DND-41 (cell line): ENCODE measurements at regions not wholly inside any gene's neighbourhood (a gene's known extent, or its start where the extent isn't known, plus 50 kb on each side); places are given as distances from the start of the nearest gene placed in this dataset.

Source experiments
- ATAC-seq: fragments of 200-7000 bp; cut with Tn5 transposase; 3 replicates; pipeline ENCODE4 v1.9.1; 2021; ENCODE audit warnings: low read depth; ENCODE audit not compliant: insufficient read depth
- DNase-seq: peaks from one replicate; pipeline ENCODE4 v3.0.0-alpha.2; 2020
- H2AFZ ChIP-seq: 2 replicates; pipeline ENCODE4 v1.6.0; 2012; ENCODE audit warnings: low read depth, low read length
- H3K27ac ChIP-seq: 2 replicates; pipeline ENCODE4 v1.5.1; 2012; ENCODE audit warnings: low read length, inconsistent platforms
- H3K27me3 ChIP-seq: fragments of 200-600 bp; sonication (generic); 2 replicates; pipeline ENCODE4 v1.6.0; 2012; ENCODE audit warnings: low read length, mild to moderate bottlenecking, inconsistent platforms; ENCODE audit not compliant: insufficient read depth, poor library complexity
- H3K36me3 ChIP-seq: 2 replicates; pipeline ENCODE4 v1.5.1; 2012; ENCODE audit warnings: low read length, inconsistent platforms; ENCODE audit not compliant: insufficient read depth
- H3K4me1 ChIP-seq: 2 replicates; pipeline ENCODE4 v1.5.1; 2012; ENCODE audit warnings: mild to moderate bottlenecking, low read length; ENCODE audit not compliant: insufficient read depth
- H3K4me2 ChIP-seq: 2 replicates; pipeline ENCODE4 v1.6.0; 2012; ENCODE audit warnings: mild to moderate bottlenecking, moderate library complexity, low read length, inconsistent platforms; ENCODE audit not compliant: insufficient read depth
- H3K4me3 ChIP-seq, 2 experiments: fragments of 200-600 bp in 1 of 2; shearing (Covaris generic) in 1 of 2; 2 replicates each; pipeline ENCODE4 v1.5.1; 2012 to 2016; ENCODE audit warnings: inconsistent platforms in 2 of 2, low read length in 2 of 2, mild to moderate bottlenecking in 2 of 2, low read depth in 1 of 2, moderate library complexity in 1 of 2
- H3K79me2 ChIP-seq: 2 replicates; pipeline ENCODE4 v1.6.0; 2012; ENCODE audit warnings: low read length, inconsistent platforms; ENCODE audit not compliant: insufficient read depth
- H3K9ac ChIP-seq: 2 replicates; pipeline ENCODE4 v1.6.0; 2012; ENCODE audit warnings: low read depth, mild to moderate bottlenecking, inconsistent platforms, low read length, moderate library complexity
- H3K9me3 ChIP-seq: 2 replicates; pipeline ENCODE4 v1.5.1; 2012; ENCODE audit warnings: low read length, moderate library complexity, mild to moderate bottlenecking, inconsistent platforms; ENCODE audit not compliant: insufficient read depth, severe bottlenecking
- H4K20me1 ChIP-seq: 2 replicates; pipeline ENCODE4 v1.6.0; 2012; ENCODE audit warnings: low read length; ENCODE audit not compliant: insufficient read depth
- CTCF ChIP-seq: IDR thresholded peaks from 2 replicates; pipeline ENCODE4 v1.5.1; 2012; ENCODE audit warnings: borderline replicate concordance, low read length, moderate library complexity, mild to moderate bottlenecking; ENCODE audit not compliant: poor library complexity, severe bottlenecking; ENCODE audit errors: extremely low read depth
- EZH2 ChIP-seq: IDR thresholded peaks from 3 replicates; pipeline ENCODE4 v1.6.1; 2012; ENCODE audit warnings: borderline replicate concordance, low read depth, mild to moderate bottlenecking, moderate library complexity, low read length, inconsistent platforms; ENCODE audit not compliant: severe bottlenecking

DNA sequence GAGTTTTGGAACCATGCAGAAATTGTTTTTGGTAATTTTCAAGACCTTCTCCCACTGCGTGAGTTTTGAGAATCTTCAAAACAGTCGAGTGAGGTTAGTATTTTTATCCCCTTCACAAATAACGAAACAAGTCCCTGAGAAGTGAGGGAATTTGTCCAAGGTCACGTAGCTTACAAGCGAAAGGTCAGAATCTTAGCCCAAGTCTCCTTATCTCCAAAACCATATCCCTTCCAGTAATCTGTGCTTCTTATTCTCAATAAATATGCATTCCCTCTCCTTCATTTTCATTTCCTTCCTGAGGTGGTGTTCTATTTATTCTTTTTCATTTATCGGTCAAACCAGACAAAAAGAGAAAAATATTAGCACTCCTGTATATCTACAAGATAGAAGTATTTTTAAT is 163.6 kb downstream of the MREG start:
- Histone ChIP-seq H2AFZ (no peak overlapping the region), H3K79me2 (no peaks in the 10 kb centered on the region), H3K4me1 (no peaks in the 10 kb centered on the region), H3K9me3 (peaks cover 3% of the 10 kb centered on the region), H4K20me1 (no peaks in the 10 kb centered on the region), H3K9ac (no peak overlapping the region), H3K4me2 (no peak overlapping the region), H3K27me3 (no peaks in the 10 kb centered on the region), H3K4me3 (no peak overlapping the region), H3K36me3 (no peaks in the 10 kb centered on the region), H3K27ac (no peak overlapping the region)
- ATAC-seq (no peak), DNase-seq (no peak)
- TF ChIP-seq CTCF (no peak), EZH2 (no peak)

DNA sequence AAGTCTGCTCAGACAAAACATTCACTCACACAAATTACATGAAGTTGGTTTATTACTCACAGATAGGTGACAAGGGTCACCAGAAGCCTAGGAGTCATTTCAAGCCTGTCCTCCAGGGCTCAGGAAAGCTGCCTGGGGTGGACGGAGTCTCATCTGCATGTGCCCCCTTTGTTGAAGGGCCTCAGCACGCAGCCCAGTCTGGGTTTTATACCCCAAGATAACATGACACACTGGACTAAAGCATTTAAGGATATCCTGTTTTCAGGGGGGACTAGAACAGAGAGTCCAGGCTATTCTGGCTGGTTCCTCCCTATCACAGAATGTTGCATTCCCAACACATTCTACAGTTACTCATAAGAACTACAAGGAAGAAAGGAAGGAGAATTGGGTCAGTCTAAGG is 164.7 kb downstream of the MREG start:
- Histone ChIP-seq H2AFZ (no peak overlapping the region), H3K9me3 (no peaks in the 10 kb centered on the region), H3K36me3 (no peaks in the 10 kb centered on the region), H3K27ac (no peak overlapping the region), H3K27me3 (no peaks in the 10 kb centered on the region), H3K4me1 (no peaks in the 10 kb centered on the region), H4K20me1 (no peaks in the 10 kb centered on the region), H3K4me2 (no peak overlapping the region), H3K4me3 (no peak overlapping the region), H3K9ac (no peak overlapping the region), H3K79me2 (no peaks in the 10 kb centered on the region)
- DNase-seq (no peak), ATAC-seq (no peak)
- TF ChIP-seq CTCF = no peak

DNA sequence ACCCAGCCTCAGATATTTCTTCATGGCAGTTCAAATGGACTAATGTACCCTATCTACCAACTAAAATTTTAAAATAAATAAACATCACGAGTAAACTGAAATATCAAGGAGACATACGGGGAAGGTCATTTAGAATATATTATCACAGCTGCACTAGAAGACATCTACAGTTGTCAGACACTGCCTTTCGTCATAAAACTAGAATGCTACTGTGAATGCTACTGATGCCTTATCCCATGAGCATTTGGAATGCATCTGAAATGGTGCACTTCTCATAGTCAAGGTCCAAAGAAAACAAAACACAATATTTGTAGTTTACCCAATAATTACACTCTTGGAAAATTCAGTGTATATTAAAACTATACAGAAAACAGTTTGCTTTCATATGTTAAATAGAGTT is 165.2 kb downstream of the MREG start:
- Histone ChIP-seq H3K4me1 (no peaks in the 10 kb centered on the region), H3K4me2 (no peak overlapping the region), H3K27ac (no peak overlapping the region), H3K79me2 (no peaks in the 10 kb centered on the region), H4K20me1 (no peaks in the 10 kb centered on the region), H3K27me3 (no peaks in the 10 kb centered on the region), H3K4me3 (no peak overlapping the region), H3K9me3 (no peaks in the 10 kb centered on the region), H3K36me3 (no peaks in the 10 kb centered on the region), H2AFZ (no peak overlapping the region), H3K9ac (no peak overlapping the region)
- TF ChIP-seq CTCF (no peak), EZH2 (no peak)
- no peak for DNase-seq
- ATAC-seq = no peak

GRCh38 chr2:215847718-215848117 is 165.6 kb downstream of the MREG start:
- ATAC-seq = no peak
- no peak for DNase-seq
- H3K4me3 ChIP-seq = no peak overlapping the region

More at GRCh38 chr2:215847718-215848117, 165.6 kb downstream of the MREG start:
- H4K20me1 ChIP-seq = no peaks in the 10 kb centered on the region
- H3K9me3 ChIP-seq = no peaks in the 10 kb centered on the region
- no peak overlapping the region for H3K9ac ChIP-seq
- H3K36me3 ChIP-seq = no peaks in the 10 kb centered on the region
- H3K27me3 ChIP-seq = no peaks in the 10 kb centered on the region
- H2AFZ ChIP-seq = no peak overlapping the region
- no peaks in the 10 kb centered on the region for H3K79me2 ChIP-seq
- H3K4me2 ChIP-seq = no peak overlapping the region
- TF ChIP-seq CTCF (no peak), EZH2 (no peak)
- no peaks in the 10 kb centered on the region for H3K4me1 ChIP-seq
- H3K27ac ChIP-seq = no peak overlapping the region
